Liver (tissue), 8 donors: ENCODE measurements at regions not wholly inside any gene's neighbourhood (a gene's known extent, or its start where the extent isn't known, plus 50 kb on each side); places are given as distances from the start of the nearest gene placed in this dataset.

Experiments
- DNase-seq: peaks from one replicate; pipeline ENCODE4 v3.0.0-alpha.2; 2017; ENCODE audit warnings: low spot score
- H3K27ac ChIP-seq, 2 donors: one replicate each; pipeline ENCODE4 v1.7.0; 2013; ENCODE audit warnings: inconsistent platforms in 2 of 2, low read length in 2 of 2, control low read depth in 1 of 2, low read depth in 1 of 2, mild to moderate bottlenecking in 1 of 2
- H3K27me3 ChIP-seq, 4 donors: one replicate each; pipeline versions ENCODE4 v1.6.1 to v1.7.0; 2013; ENCODE audit warnings: low read length in 3 of 4, inconsistent platforms in 1 of 4, mild to moderate bottlenecking in 1 of 4, moderate library complexity in 1 of 4; ENCODE audit not compliant: control insufficient read depth in 4 of 4, insufficient read depth in 4 of 4
- H3K36me3 ChIP-seq, 4 donors: one replicate each; pipeline versions ENCODE4 v1.6.1 to v1.7.0; 2013; ENCODE audit warnings: low read length in 3 of 4, mild to moderate bottlenecking in 3 of 4, low read depth in 1 of 4, moderate library complexity in 1 of 4; ENCODE audit not compliant: control insufficient read depth in 4 of 4, insufficient read depth in 3 of 4
- H3K4me1 ChIP-seq, 4 donors: one replicate each; pipeline versions ENCODE4 v1.6.1 to v1.7.0; 2013; ENCODE audit warnings: low read length in 3 of 4, mild to moderate bottlenecking in 3 of 4, moderate library complexity in 1 of 4; ENCODE audit not compliant: control insufficient read depth in 4 of 4, insufficient read depth in 4 of 4
- H3K4me3 ChIP-seq, 3 donors: one replicate each; pipeline versions ENCODE4 v1.6.1 to v1.7.0; 2013; ENCODE audit warnings: low read length in 3 of 3, control low read depth in 1 of 3, low read depth in 1 of 3, mild to moderate bottlenecking in 1 of 3
- H3K9ac ChIP-seq, 2 donors: one replicate each; pipeline ENCODE4 v1.7.0; 2013; ENCODE audit warnings: low read length in 2 of 2, mild to moderate bottlenecking in 2 of 2, moderate library complexity in 2 of 2, control low read depth in 1 of 2, low read depth in 1 of 2
- H3K9me3 ChIP-seq, 4 donors: one replicate each; pipeline versions ENCODE4 v1.6.1 to v1.7.0; 2013; ENCODE audit warnings: low read length in 3 of 4; ENCODE audit not compliant: control insufficient read depth in 4 of 4
- CTCF ChIP-seq: fragments of 150-350 bp; IDR thresholded peaks from 2 replicates; pipeline ENCODE4 v1.5.1; 2017; ENCODE audit warnings: improper control_type of control experiment, low read depth, low read length; ENCODE audit not compliant: missing input control
- EGR1 ChIP-seq, 2 donors: IDR thresholded peaks; 2 replicates each; pipeline ENCODE4 v1.6.1; 2016 to 2018; ENCODE audit warnings: antibody characterized with exemption in 2 of 2, low read depth in 2 of 2
- FOXA1 ChIP-seq: IDR thresholded peaks from 2 replicates; pipeline ENCODE4 v1.6.1; 2016; ENCODE audit warnings: antibody characterized with exemption
- FOXA2 ChIP-seq: IDR thresholded peaks from 2 replicates; pipeline ENCODE4 v1.6.1; 2016; ENCODE audit warnings: antibody characterized with exemption
- GABPA ChIP-seq, 2 donors: IDR thresholded peaks in 1 of 2; conservative IDR thresholded peaks in 1 of 2; 2 replicates each; pipeline ENCODE4 v1.6.1; 2016; ENCODE audit warnings: antibody characterized with exemption in 2 of 2, mild to moderate bottlenecking in 1 of 2, moderate library complexity in 1 of 2
- HNF4A ChIP-seq, 2 donors: conservative IDR thresholded peaks; 2 replicates each; pipeline ENCODE4 v1.6.1; 2016; ENCODE audit warnings: antibody characterized with exemption in 2 of 2, mild to moderate bottlenecking in 2 of 2
- HNF4G ChIP-seq: IDR thresholded peaks from 2 replicates; pipeline ENCODE4 v1.6.1; 2016; ENCODE audit warnings: antibody characterized with exemption
- JUND ChIP-seq, 2 donors: IDR thresholded peaks; 2 replicates each; pipeline ENCODE4 v1.6.1; 2016; ENCODE audit warnings: antibody characterized with exemption in 2 of 2
- NR2F2 ChIP-seq: IDR thresholded peaks from 2 replicates; pipeline ENCODE4 v1.6.1; 2016; ENCODE audit warnings: antibody characterized with exemption
- RAD21 ChIP-seq, 2 donors: IDR thresholded peaks; 2 replicates each; pipeline ENCODE4 v1.6.1; 2016; ENCODE audit warnings: antibody characterized with exemption in 2 of 2, mild to moderate bottlenecking in 2 of 2
- REST ChIP-seq: IDR thresholded peaks from 2 replicates; pipeline ENCODE4 v1.6.1; 2016; ENCODE audit warnings: antibody characterized with exemption, mild to moderate bottlenecking
- RXRA ChIP-seq, 2 donors: IDR thresholded peaks; 2 replicates each; pipeline ENCODE4 v1.6.1; 2017 to 2018; ENCODE audit warnings: antibody characterized with exemption in 2 of 2, mild to moderate bottlenecking in 1 of 2
- SP1 ChIP-seq: IDR thresholded peaks from 2 replicates; pipeline ENCODE4 v1.6.1; 2018; ENCODE audit warnings: antibody characterized with exemption, mild to moderate bottlenecking
- TAF1 ChIP-seq: conservative IDR thresholded peaks from 2 replicates; pipeline ENCODE4 v1.6.1; 2016; ENCODE audit warnings: antibody characterized with exemption, mild to moderate bottlenecking
- YY1 ChIP-seq: IDR thresholded peaks from 2 replicates; pipeline ENCODE4 v1.6.1; 2016; ENCODE audit warnings: antibody characterized with exemption, mild to moderate bottlenecking
- WGBS: extraction: QIAGEN DNeasy Blood & Tissue Kit; methylation state at CpG from one replicate; pipeline ENCODE4 v1.1.7; 2013; 5-methylcytosine and 5-hydroxymethylcytosine counted together
- TF ChIP-seq, protein P1 (sequence below): IDR thresholded peaks from 2 replicates; pipeline ENCODE4 v1.6.1; 2016; ENCODE audit warnings: antibody characterized with exemption
- TF ChIP-seq, protein P2 (sequence below): IDR thresholded peaks from 2 replicates; pipeline ENCODE4 v1.6.1; 2016; ENCODE audit warnings: antibody characterized with exemption
- TF ChIP-seq, protein P3 (sequence below): IDR thresholded peaks from 2 replicates; pipeline ENCODE4 v1.6.1; 2016; ENCODE audit warnings: antibody characterized with exemption
- donor health status: healthy.
- donor health status: healthy.
- donor health status: healthy.
- donor health status: healthy.
- donor health status: healthy.

GRCh38 chr4:138553001-138553845 is 311.1 kb upstream of the SLC7A11 start:
- DNase-seq: no peak
- no peak overlapping the region for H3K4me3 ChIP-seq
- TF ChIP-seq FOXA1: no peak
- no peak for TF ChIP-seq HNF4A (conservative IDR thresholded peaks at IDR 0.05)
- no peak for TF ChIP-seq REST
- no peak for TF ChIP-seq HNF4G
- TF ChIP-seq, protein P1, sequence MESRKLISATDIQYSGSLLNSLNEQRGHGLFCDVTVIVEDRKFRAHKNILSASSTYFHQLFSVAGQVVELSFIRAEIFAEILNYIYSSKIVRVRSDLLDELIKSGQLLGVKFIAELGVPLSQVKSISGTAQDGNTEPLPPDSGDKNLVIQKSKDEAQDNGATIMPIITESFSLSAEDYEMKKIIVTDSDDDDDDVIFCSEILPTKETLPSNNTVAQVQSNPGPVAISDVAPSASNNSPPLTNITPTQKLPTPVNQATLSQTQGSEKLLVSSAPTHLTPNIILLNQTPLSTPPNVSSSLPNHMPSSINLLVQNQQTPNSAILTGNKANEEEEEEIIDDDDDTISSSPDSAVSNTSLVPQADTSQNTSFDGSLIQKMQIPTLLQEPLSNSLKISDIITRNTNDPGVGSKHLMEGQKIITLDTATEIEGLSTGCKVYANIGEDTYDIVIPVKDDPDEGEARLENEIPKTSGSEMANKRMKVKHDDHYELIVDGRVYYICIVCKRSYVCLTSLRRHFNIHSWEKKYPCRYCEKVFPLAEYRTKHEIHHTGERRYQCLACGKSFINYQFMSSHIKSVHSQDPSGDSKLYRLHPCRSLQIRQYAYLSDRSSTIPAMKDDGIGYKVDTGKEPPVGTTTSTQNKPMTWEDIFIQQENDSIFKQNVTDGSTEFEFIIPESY: no peak
- no peak for TF ChIP-seq RXRA (IDR thresholded peaks at IDR 0.05)
- no peak for TF ChIP-seq SP1
- TF ChIP-seq JUND (IDR thresholded peaks at IDR 0.05): no peak
- TF ChIP-seq, protein P2, sequence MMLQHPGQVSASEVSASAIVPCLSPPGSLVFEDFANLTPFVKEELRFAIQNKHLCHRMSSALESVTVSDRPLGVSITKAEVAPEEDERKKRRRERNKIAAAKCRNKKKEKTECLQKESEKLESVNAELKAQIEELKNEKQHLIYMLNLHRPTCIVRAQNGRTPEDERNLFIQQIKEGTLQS: no peak
- no peak for TF ChIP-seq GABPA (IDR thresholded peaks at IDR 0.05 in 1 of 2, conservative IDR thresholded peaks at IDR 0.05 in 1 of 2)
- no peak for TF ChIP-seq RAD21 (IDR thresholded peaks at IDR 0.05)
- TF ChIP-seq YY1: no peak
- TF ChIP-seq FOXA2: no peak
- no peak for TF ChIP-seq EGR1 (IDR thresholded peaks at IDR 0.05; ENCODE audit: low read depth in 2 of 2)
- TF ChIP-seq CTCF: no peak
- no peak for TF ChIP-seq NR2F2
- TF ChIP-seq TAF1: no peak
- TF ChIP-seq, protein P3, sequence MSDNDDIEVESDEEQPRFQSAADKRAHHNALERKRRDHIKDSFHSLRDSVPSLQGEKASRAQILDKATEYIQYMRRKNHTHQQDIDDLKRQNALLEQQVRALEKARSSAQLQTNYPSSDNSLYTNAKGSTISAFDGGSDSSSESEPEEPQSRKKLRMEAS: no peak
- no peaks in the 10 kb centered on the region for H3K9me3 ChIP-seq
- H3K27ac ChIP-seq: no peak overlapping the region
- no peaks in the 10 kb centered on the region for H3K36me3 ChIP-seq
- no peak overlapping the region for H3K9ac ChIP-seq
- H3K27me3 ChIP-seq: no peaks in the 10 kb centered on the region
- 93% methylated on average over 49 of the region's 49 CpGs for WGBS
- no peaks in the 10 kb centered on the region for H3K4me1 ChIP-seq
